DOHH2 (cell line): ENCODE measurements at regions not wholly inside any gene's neighbourhood (a gene's known extent, or its start where the extent isn't known, plus 50 kb on each side); places are given as distances from the start of the nearest gene placed in this dataset.
"Not testable (repeated sequence)": the region's sequence is repeated elsewhere in the genome, so short reads cannot be mapped to it uniquely, and the experiment has no call there.

Experiments
- H3F3A ChIP-seq: fragments of 200-600 bp; sonication (generic), shearing (Covaris generic); 2 replicates; pipeline ENCODE4 v1.6.0; 2016; ENCODE audit warnings: antibody characterized with exemption, mild to moderate bottlenecking; ENCODE audit not compliant: control insufficient read depth, insufficient read depth
- H3K27ac ChIP-seq: fragments of 200-600 bp; sonication (generic); 2 replicates; pipeline ENCODE4 v1.5.1; 2014; ENCODE audit warnings: low read depth, mild to moderate bottlenecking, low read length, moderate library complexity
- H3K27me3 ChIP-seq: fragments of 200-600 bp; sonication (generic); 2 replicates; pipeline ENCODE4 v1.6.1; 2014; ENCODE audit warnings: mild to moderate bottlenecking, low read length, mixed read lengths; ENCODE audit not compliant: control insufficient read depth
- H3K36me3 ChIP-seq: fragments of 200-600 bp; sonication (generic); 2 replicates; pipeline ENCODE4 v1.6.1; 2014; ENCODE audit warnings: mild to moderate bottlenecking, low read length, moderate library complexity, mixed read lengths; ENCODE audit not compliant: control insufficient read depth
- H3K4me1 ChIP-seq: fragments of 200-600 bp; sonication (generic); 2 replicates; pipeline ENCODE4 v1.6.1; 2014; ENCODE audit warnings: mild to moderate bottlenecking, low read length, mixed read lengths; ENCODE audit not compliant: control insufficient read depth
- H3K4me2 ChIP-seq: fragments of 200-600 bp; sonication (generic); 2 replicates; pipeline ENCODE4 v1.6.0; 2014; ENCODE audit warnings: mild to moderate bottlenecking, low read length, moderate library complexity
- H3K4me3 ChIP-seq: fragments of 200-600 bp; sonication (generic); 2 replicates; pipeline ENCODE4 v1.5.1; 2014; ENCODE audit warnings: mild to moderate bottlenecking, low read length, mixed read lengths
- H3K79me2 ChIP-seq: fragments of 200-600 bp; sonication (generic); 2 replicates; pipeline ENCODE4 v1.6.1; 2014; ENCODE audit warnings: mild to moderate bottlenecking, low read length, mixed read lengths; ENCODE audit not compliant: control insufficient read depth
- H3K9me2 ChIP-seq: fragments of 200-600 bp; sonication (generic); replicated peaks from 2 replicates; pipeline ENCODE4 v1.6.1; 2014; ENCODE audit warnings: mild to moderate bottlenecking, low read length, mixed read lengths; ENCODE audit not compliant: control insufficient read depth
- H3K9me3 ChIP-seq: fragments of 200-600 bp; sonication (generic); 2 replicates; pipeline ENCODE4 v1.6.1; 2014; ENCODE audit warnings: antibody characterized with exemption, low read length, mixed read lengths; ENCODE audit not compliant: control insufficient read depth, insufficient read depth
- H4K20me1 ChIP-seq: fragments of 200-600 bp; sonication (generic); 2 replicates; pipeline ENCODE4 v1.6.0; 2014; ENCODE audit warnings: low read depth, mild to moderate bottlenecking, antibody characterized with exemption, low read length, moderate library complexity; ENCODE audit not compliant: control insufficient read depth, insufficient read depth
- EZH2phosphoT487 ChIP-seq: fragments of 200-600 bp; sonication (generic); IDR thresholded peaks from 2 replicates; pipeline ENCODE4 v1.6.1; 2017; ENCODE audit warnings: borderline replicate concordance, mild to moderate bottlenecking, antibody characterized with exemption, low read length, moderate library complexity, mixed read lengths
- TF ChIP-seq, protein P1 (sequence below): fragments of 200-600 bp; sonication (generic); IDR thresholded peaks from one replicate; pipeline ENCODE4 v1.5.1; 2014; ENCODE audit warnings: antibody characterized with exemption, mild to moderate bottlenecking, low read depth, low read length; ENCODE audit not compliant: poor library complexity, severe bottlenecking

GRCh38 chr21:20040768-20041167 lies 957.4 kb upstream of the NCAM2 start:
- H3K4me2 ChIP-seq = no peak overlapping the region
- no peaks in the 10 kb centered on the region for H3K4me1 ChIP-seq
- no peaks in the 10 kb centered on the region for H3K36me3 ChIP-seq
- no peak overlapping the region for H3K4me3 ChIP-seq
- H3F3A ChIP-seq = no peaks in the 10 kb centered on the region
- H3K27me3 ChIP-seq = no peaks in the 10 kb centered on the region
- no peaks in the 10 kb centered on the region for H4K20me1 ChIP-seq
- H3K79me2 ChIP-seq = no peaks in the 10 kb centered on the region
- no peak for TF ChIP-seq EZH2phosphoT487
- TF ChIP-seq, protein P1, sequence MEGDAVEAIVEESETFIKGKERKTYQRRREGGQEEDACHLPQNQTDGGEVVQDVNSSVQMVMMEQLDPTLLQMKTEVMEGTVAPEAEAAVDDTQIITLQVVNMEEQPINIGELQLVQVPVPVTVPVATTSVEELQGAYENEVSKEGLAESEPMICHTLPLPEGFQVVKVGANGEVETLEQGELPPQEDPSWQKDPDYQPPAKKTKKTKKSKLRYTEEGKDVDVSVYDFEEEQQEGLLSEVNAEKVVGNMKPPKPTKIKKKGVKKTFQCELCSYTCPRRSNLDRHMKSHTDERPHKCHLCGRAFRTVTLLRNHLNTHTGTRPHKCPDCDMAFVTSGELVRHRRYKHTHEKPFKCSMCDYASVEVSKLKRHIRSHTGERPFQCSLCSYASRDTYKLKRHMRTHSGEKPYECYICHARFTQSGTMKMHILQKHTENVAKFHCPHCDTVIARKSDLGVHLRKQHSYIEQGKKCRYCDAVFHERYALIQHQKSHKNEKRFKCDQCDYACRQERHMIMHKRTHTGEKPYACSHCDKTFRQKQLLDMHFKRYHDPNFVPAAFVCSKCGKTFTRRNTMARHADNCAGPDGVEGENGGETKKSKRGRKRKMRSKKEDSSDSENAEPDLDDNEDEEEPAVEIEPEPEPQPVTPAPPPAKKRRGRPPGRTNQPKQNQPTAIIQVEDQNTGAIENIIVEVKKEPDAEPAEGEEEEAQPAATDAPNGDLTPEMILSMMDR = no peak
- no peaks in the 10 kb centered on the region for H3K9me2 ChIP-seq
- no peak overlapping the region for H3K27ac ChIP-seq
- H3K9me3 ChIP-seq = peaks cover 15% of the 10 kb centered on the region; the same call in 1 of the 2 replicates

GRCh38 chr21:20045197-20045596 lies 953.0 kb upstream of the NCAM2 start:
- no peaks in the 10 kb centered on the region for H3F3A ChIP-seq

DNA sequence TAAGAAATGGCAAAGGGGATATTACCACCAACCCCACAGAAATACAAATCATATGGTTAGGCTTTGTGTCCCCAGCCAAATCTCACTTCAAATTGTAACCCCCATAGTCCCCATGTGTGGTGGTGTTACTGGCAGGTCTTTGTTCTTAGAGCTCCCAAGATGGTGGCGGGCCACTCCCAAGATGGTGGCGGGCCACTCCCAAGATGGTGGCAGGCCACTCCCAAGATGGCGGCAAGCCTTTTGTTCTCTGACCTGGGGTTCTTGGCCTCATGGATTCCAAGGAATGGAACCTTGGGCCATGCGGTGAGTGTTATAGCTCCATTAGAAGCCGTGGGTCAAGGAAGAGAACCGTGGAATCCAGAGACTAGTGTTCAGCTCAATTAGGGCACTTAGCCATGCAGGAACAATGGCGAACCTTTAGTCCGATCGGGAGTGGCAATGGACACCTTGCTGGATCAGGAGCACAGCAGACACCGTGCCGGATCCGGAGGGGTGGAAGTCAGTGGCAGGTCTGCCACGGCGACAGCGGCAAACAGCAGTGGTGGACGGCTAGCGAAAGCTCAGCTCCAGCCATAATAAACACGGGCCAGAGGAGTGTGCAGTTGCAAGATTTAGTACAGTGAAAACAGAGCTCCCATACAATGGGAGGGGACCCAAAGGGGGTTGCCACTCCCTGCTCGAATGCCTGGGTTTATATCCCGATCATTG lies 949.9 kb upstream of the NCAM2 start:
- not testable (repeated sequence) for H3K27ac ChIP-seq, H3K27me3 ChIP-seq, H4K20me1 ChIP-seq, H3K9me2 ChIP-seq, H3K36me3 ChIP-seq, H3K4me1 ChIP-seq, H3K4me2 ChIP-seq, H3F3A ChIP-seq, H3K4me3 ChIP-seq, H3K79me2 ChIP-seq
- H3K9me3 ChIP-seq = peaks cover 13% of the 10 kb centered on the region; the same call in 1 of the 2 replicates

More at GRCh38 chr21:20045197-20045596, 953.0 kb upstream of the NCAM2 start:
- no peaks in the 10 kb centered on the region for H3K4me1 ChIP-seq
- no peak overlapping the region for H3K4me2 ChIP-seq
- H3K79me2 ChIP-seq = no peaks in the 10 kb centered on the region
- no peak for TF ChIP-seq EZH2phosphoT487
- TF ChIP-seq, protein P1 = no peak
- H3K27me3 ChIP-seq = no peaks in the 10 kb centered on the region
- no peaks in the 10 kb centered on the region for H3K9me2 ChIP-seq
- no peaks in the 10 kb centered on the region for H3K36me3 ChIP-seq
- no peak overlapping the region for H3K4me3 ChIP-seq
- no peak overlapping the region for H3K27ac ChIP-seq
- no peaks in the 10 kb centered on the region for H4K20me1 ChIP-seq
- peaks cover 13% of the 10 kb centered on the region; the same call in 1 of the 2 replicates for H3K9me3 ChIP-seq

GRCh38 chr21:20083336-20083735 lies 914.9 kb upstream of the NCAM2 start:
- H3K4me3 ChIP-seq = no peak overlapping the region
- no peaks in the 10 kb centered on the region for H3K9me3 ChIP-seq
- TF ChIP-seq, protein P1 = no peak
- no peak for TF ChIP-seq EZH2phosphoT487
- H3K27me3 ChIP-seq = no peaks in the 10 kb centered on the region
- no peaks in the 10 kb centered on the region for H3K36me3 ChIP-seq
- H3K79me2 ChIP-seq = no peaks in the 10 kb centered on the region
- H3K4me1 ChIP-seq = no peaks in the 10 kb centered on the region
- H3K9me2 ChIP-seq = no peaks in the 10 kb centered on the region
- H3K4me2 ChIP-seq = no peak overlapping the region
- H4K20me1 ChIP-seq = no peaks in the 10 kb centered on the region
- no peak overlapping the region for H3K27ac ChIP-seq
- H3F3A ChIP-seq = no peaks in the 10 kb centered on the region
